ENCODE measurements at regions not wholly inside any gene's neighbourhood (a gene's known extent, or its start where the extent isn't known, plus 50 kb on each side); places are given as distances from the start of the nearest gene placed in this dataset.

- no peak for DNase-seq (ENCODE audit: low read depth)
- H3K4me3 ChIP-seq (ENCODE audit: low read depth, low read length) = no peak overlapping the region
- TF ChIP-seq, protein P1, sequence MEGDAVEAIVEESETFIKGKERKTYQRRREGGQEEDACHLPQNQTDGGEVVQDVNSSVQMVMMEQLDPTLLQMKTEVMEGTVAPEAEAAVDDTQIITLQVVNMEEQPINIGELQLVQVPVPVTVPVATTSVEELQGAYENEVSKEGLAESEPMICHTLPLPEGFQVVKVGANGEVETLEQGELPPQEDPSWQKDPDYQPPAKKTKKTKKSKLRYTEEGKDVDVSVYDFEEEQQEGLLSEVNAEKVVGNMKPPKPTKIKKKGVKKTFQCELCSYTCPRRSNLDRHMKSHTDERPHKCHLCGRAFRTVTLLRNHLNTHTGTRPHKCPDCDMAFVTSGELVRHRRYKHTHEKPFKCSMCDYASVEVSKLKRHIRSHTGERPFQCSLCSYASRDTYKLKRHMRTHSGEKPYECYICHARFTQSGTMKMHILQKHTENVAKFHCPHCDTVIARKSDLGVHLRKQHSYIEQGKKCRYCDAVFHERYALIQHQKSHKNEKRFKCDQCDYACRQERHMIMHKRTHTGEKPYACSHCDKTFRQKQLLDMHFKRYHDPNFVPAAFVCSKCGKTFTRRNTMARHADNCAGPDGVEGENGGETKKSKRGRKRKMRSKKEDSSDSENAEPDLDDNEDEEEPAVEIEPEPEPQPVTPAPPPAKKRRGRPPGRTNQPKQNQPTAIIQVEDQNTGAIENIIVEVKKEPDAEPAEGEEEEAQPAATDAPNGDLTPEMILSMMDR (conservative IDR thresholded peaks at IDR 0.05; ENCODE audit: low read depth, low read length) = no peak
Measured at GRCh38 chr1:214983126-214983869, 99.2 kb upstream of the KCNK2 start.

DNA sequence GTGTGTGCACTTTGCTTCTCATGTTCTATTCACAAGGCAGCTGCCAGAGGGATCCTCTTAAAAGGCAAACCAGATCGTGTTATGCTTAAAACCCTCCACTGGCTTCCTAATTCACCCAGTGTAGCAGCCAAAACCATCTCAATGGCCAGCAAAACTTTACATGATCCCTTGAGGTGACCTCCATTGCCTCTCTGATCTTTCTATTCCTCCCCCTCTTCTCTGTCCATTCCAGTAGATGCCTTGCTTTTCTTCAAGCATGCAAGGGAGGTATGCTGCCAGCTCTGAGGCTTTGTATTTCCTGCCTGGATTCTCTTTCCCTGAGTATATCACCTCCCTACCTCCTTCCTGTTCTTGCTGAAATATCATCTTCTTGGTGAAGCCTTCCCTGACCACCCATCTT is 93.2 kb upstream of the KCNK2 start:
- DNase-seq (ENCODE audit: low read depth) = peak; percentile 61
- TF ChIP-seq, protein P1 (conservative IDR thresholded peaks at IDR 0.05; ENCODE audit: low read depth, low read length) = no peak
- no peak overlapping the region for H3K4me3 ChIP-seq (ENCODE audit: low read depth, low read length)

DNA sequence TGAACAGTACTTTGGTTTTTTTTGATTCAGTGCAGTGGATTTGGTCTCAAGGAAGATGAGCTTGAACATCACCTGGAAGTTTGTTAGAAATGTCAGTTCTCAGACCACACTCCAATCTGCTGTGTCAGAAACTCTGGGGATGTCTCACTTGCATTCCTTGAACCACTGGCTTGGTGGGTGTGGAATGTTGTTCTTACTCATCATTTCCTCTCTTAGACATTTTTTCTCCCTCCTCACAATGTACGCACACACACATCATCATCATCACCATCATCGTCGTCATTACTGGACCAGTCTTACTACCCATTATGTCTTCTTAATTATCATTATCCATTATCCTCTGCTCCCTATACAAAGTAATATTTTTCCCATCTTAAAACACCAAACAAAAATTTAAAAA is 91.9 kb upstream of the KCNK2 start:
- peak; percentile 52 for DNase-seq (ENCODE audit: low read depth)
- H3K4me3 ChIP-seq (ENCODE audit: low read depth, low read length) = no peak overlapping the region
- TF ChIP-seq, protein P1 (conservative IDR thresholded peaks at IDR 0.05; ENCODE audit: low read depth, low read length) = no peak

DNA sequence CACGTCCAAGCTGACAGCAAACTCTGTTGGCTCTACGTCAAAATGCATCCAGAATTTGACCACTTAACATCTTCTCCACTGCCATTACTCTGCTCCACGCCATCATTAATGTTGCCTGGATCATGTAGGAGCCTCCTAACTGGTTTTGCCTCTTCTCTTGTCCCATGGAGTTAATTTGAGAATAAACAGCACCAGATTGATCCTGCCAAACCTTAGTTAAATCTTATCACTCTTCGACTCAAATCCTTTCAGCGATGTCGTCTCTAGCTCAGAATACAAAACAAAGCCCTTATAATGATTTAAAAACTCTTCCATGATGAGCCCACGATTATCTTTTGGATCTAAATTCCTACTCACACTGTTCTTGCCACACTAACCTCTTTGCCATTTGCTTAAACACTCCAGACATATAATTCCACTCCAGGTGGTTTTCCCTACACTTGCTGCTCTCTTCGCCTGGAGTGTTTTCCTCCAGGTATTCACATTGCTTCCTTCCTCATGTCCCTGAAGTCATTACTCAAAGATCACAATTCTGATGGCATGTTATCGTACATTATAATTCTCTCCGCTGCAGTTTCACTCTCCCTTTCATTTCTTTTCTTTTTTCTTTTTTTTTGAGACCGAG is 90.7 kb upstream of the KCNK2 start:
- no peak overlapping the region for H3K4me3 ChIP-seq (ENCODE audit: low read depth, low read length)
- no peak for DNase-seq (ENCODE audit: low read depth)
- TF ChIP-seq, protein P1 (conservative IDR thresholded peaks at IDR 0.05; ENCODE audit: low read depth, low read length) = no peak

- no peak for DNase-seq (ENCODE audit: low read depth)
- no peak overlapping the region for H3K4me3 ChIP-seq (ENCODE audit: low read depth, low read length)
- TF ChIP-seq, protein P1 (conservative IDR thresholded peaks at IDR 0.05; ENCODE audit: low read depth, low read length) = no peak
Measured at GRCh38 chr1:214993419-214993818, 89.1 kb upstream of the KCNK2 start.

- TF ChIP-seq, protein P1 (conservative IDR thresholded peaks at IDR 0.05; ENCODE audit: low read depth, low read length) = no peak
- DNase-seq (ENCODE audit: low read depth) = no peak
- H3K4me3 ChIP-seq (ENCODE audit: low read depth, low read length) = no peak overlapping the region
Measured at GRCh38 chr1:214997685-214998084, 84.9 kb upstream of the KCNK2 start.
